ENCODE measurements at regions not wholly inside any gene's neighbourhood (a gene's known extent, or its start where the extent isn't known, plus 50 kb on each side); places are given as distances from the start of the nearest gene placed in this dataset.

DNA sequence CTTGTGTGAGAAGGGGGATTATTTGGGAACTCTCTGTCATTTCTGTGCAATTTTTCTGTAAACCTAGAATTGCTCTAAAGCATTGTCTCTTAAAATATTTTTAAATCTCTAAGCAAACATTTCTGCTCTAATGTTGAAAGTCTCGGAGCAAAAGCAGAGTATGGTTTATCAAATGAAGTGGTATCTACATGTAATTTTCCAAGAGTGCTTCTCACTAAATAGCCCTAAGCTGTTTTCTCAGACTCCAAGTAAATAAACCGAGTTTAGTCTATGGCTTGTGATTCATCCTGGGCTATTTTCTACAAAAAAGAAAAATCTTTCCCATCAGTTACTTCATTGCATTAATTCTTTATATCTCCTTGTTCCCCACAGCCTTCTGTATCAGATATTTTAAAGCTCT lies 90.8 kb downstream of the METTL4 start:
- TF ChIP-seq, protein P1, sequence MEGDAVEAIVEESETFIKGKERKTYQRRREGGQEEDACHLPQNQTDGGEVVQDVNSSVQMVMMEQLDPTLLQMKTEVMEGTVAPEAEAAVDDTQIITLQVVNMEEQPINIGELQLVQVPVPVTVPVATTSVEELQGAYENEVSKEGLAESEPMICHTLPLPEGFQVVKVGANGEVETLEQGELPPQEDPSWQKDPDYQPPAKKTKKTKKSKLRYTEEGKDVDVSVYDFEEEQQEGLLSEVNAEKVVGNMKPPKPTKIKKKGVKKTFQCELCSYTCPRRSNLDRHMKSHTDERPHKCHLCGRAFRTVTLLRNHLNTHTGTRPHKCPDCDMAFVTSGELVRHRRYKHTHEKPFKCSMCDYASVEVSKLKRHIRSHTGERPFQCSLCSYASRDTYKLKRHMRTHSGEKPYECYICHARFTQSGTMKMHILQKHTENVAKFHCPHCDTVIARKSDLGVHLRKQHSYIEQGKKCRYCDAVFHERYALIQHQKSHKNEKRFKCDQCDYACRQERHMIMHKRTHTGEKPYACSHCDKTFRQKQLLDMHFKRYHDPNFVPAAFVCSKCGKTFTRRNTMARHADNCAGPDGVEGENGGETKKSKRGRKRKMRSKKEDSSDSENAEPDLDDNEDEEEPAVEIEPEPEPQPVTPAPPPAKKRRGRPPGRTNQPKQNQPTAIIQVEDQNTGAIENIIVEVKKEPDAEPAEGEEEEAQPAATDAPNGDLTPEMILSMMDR (IDR thresholded peaks at IDR 0.05) = no peak
- DNase-seq = no peak
- H3K4me3 ChIP-seq = no peak overlapping the region
- intact Hi-C loops (cut with DNase I) = no loop called here
- no peak overlapping the region for H3K27ac ChIP-seq
- no peak for ATAC-seq
- no peaks in the 10 kb centered on the region for H3K36me3 ChIP-seq (ENCODE audit: insufficient read depth in 1 of 2, low read depth in 1 of 2)
- no peaks in the 10 kb centered on the region for H3K27me3 ChIP-seq (ENCODE audit: insufficient read depth in 3 of 3, low read length in 2 of 3)
- WGBS, 3 donors = 85 to 96% (median 92%) methylated on average over 2 of the region's 2 CpGs
- H3K4me1 ChIP-seq = no peaks in the 10 kb centered on the region
- H3K9me3 ChIP-seq = no peaks in the 10 kb centered on the region

DNA sequence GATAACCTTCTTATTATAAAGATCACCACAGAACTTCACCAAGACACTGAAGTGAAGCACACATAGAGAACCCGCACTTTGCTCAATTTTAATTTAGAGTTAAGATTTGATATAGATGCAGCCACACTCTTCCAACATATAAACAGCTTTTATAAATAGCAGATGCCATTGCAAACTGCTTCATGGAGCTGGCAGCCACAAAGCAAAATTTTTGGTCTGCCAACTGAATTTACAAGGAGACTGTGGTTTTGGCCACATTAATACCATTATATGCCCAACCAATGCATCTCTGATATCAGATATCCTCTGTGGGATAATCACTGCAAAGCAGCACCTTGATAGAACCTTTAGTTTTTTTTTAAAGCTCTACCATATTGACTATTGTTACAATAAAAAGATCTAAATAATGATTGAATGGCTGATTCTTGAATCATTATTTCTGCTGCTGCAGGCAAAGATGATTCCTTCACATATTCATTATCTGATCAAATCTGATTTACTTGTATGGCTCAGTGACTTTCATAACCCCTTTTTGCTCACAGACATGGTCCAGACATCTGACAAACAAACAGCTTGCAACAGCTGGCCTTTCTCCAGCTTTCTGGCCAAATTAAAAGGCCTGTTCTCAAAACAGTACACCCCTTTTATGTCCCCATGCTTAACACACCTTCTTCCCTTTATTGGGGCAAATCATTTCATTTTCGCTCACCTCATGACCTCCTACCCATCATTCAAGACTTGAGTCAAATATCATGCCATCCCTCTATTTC lies 88.4 kb downstream of the METTL4 start:
- DNase-seq (no peak), ATAC-seq (no peak)
- TF ChIP-seq, protein P1 (IDR thresholded peaks at IDR 0.05) = no peak
- Histone ChIP-seq H3K27me3 (ENCODE audit: insufficient read depth in 3 of 3, low read length in 2 of 3) (peaks cover 0 to 2% (median 0%) of the 10 kb centered on the region in 3 donors), H3K4me1 (no peaks in the 10 kb centered on the region), H3K36me3 (ENCODE audit: insufficient read depth in 1 of 2, low read depth in 1 of 2) (no peaks in the 10 kb centered on the region), H3K9me3 (no peaks in the 10 kb centered on the region), H3K4me3 (no peak overlapping the region), H3K27ac (no peak overlapping the region)
- intact Hi-C loops (cut with DNase I) = no loop called here
- 94 to 96% (median 96%) methylated on average over 2 of the region's 2 CpGs for WGBS, 3 donors

DNA sequence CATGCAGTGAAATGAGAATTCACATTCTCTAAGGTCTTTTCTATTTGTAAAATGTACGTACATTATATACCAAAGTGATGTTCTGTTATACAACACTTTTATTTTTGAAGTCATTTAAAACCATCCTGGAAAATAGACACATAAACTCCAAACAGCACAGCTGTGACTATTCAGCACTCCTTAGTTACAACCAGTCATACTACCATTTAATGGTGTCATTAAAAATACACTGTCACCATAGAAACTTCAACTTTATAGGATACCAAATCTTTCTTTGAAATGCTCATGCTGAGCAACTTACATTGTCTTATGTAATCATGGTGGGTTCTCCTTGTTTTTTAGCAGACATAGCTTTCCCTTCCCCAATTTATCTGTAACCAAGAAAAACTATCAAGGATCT lies 85.3 kb downstream of the METTL4 start:
- Histone ChIP-seq H3K4me1 (no peaks in the 10 kb centered on the region), H3K9me3 (no peaks in the 10 kb centered on the region), H3K4me3 (no peak overlapping the region), H3K27me3 (ENCODE audit: insufficient read depth in 3 of 3, low read length in 2 of 3) (peaks cover 0 to 2% (median 0%) of the 10 kb centered on the region in 3 donors), H3K36me3 (ENCODE audit: insufficient read depth in 1 of 2, low read depth in 1 of 2) (no peaks in the 10 kb centered on the region), H3K27ac (no peak overlapping the region)
- WGBS, 3 donors = 68 to 86% (median 80%) methylated on average over 1 of the region's 1 CpG
- DNase-seq (no peak), ATAC-seq (no peak)
- TF ChIP-seq, protein P1 (IDR thresholded peaks at IDR 0.05) = no peak
- intact Hi-C loops (cut with DNase I) = no loop called here

DNA sequence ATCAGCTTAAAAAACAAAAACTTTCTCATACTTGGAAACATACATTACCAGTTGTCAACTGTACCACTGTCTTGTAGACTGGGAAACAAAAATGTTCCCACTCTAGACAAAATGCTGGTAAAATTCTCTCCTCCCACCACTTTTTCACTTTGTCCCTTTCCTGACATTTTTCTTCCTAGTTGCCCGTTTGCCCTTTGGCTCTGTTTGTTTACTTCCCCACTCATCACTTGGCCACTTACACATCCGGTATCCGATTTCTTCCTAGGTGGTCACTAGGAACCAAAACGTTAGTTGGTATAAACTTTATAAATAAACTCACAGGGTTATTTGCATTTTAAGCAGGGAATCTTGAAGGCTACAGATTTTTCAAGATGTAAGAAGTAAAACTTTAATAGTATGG lies 84.9 kb downstream of the METTL4 start:
- no peak overlapping the region for H3K27ac ChIP-seq
- ATAC-seq (no peak), DNase-seq (no peak)
- no peaks in the 10 kb centered on the region for H3K9me3 ChIP-seq
- H3K36me3 ChIP-seq (ENCODE audit: insufficient read depth in 1 of 2, low read depth in 1 of 2) = no peaks in the 10 kb centered on the region
- H3K27me3 ChIP-seq (ENCODE audit: insufficient read depth in 3 of 3, low read length in 2 of 3) = peaks cover 0 to 2% (median 0%) of the 10 kb centered on the region in 3 donors
- H3K4me3 ChIP-seq = no peak overlapping the region
- WGBS, 3 donors = 20 to 24% (median 24%) methylated on average over 4 of the region's 4 CpGs
- H3K4me1 ChIP-seq = no peaks in the 10 kb centered on the region
- TF ChIP-seq, protein P1 (IDR thresholded peaks at IDR 0.05) = no peak
- intact Hi-C loops (cut with DNase I) = no loop called here
